ENCODE measurements at regions not wholly inside any gene's neighbourhood (a gene's known extent, or its start where the extent isn't known, plus 50 kb on each side); places are given as distances from the start of the nearest gene placed in this dataset.

DNA sequence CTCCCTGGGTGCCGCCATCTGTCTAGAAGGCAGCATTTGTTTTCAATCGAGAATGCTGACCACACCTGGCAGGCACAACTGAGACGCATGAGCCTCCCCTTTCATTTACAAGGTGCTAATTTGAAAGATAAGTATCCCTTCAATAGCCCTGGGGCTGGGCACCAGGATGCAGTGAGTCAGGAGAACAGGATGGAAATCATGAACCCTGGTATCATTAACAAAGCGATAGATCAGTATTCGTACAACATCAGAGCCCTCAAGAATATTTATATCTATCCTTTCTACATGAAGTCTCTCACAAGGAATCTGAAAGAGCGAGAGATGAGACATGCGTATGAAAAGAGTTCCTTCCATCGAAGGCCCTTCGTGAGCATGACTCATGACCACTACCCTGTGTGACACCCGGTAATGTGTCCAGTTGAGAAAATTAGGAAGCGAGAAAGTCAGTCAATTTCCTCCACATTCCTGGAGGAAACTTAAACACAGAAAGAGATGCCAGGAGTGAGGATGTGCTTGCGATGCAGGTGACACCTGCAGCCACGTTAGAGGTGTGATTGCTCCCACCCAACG lies 123.1 kb upstream of the PITRM1 start:
- Histone ChIP-seq H3K36me3 (ENCODE audit: low read depth, low read length) (no peaks in the 10 kb centered on the region), H3K27ac (ENCODE audit: low read length) (no peak overlapping the region), H3K79me2 (ENCODE audit: low read length) (no peaks in the 10 kb centered on the region), H3K9me2 (replicated peaks; ENCODE audit: low read length) (no peaks in the 10 kb centered on the region), H3K4me3 (ENCODE audit: low read length) (no peak overlapping the region), H3K4me1 (ENCODE audit: insufficient read depth, low read length) (peaks cover 13% of the 10 kb centered on the region), H2AFZ (ENCODE audit: low read length) (no peak overlapping the region), H4K20me1 (ENCODE audit: low read length) (no peaks in the 10 kb centered on the region), H3F3A (ENCODE audit: low read length, unreplicated experiment) (no peaks in the 10 kb centered on the region), H3K9ac (ENCODE audit: low read length) (no peak overlapping the region), H3K4me2 (ENCODE audit: low read length) (peak overlapping the region; percentile 52), H3K27me3 (ENCODE audit: low read length) (no peaks in the 10 kb centered on the region), H3K9me3 (ENCODE audit: low read length) (no peaks in the 10 kb centered on the region)
- BruUV-seq (replicated peaks): no TSS peak
- ATAC-seq (no peak; the same call in 1 of the 2 replicates), DNase-seq (peak; percentile 5)
- ChIA-PET CTCF (no interaction called here), POLR2A (ENCODE audit: unreplicated experiment) (no interaction called here)
- TF ChIP-seq, protein P1, sequence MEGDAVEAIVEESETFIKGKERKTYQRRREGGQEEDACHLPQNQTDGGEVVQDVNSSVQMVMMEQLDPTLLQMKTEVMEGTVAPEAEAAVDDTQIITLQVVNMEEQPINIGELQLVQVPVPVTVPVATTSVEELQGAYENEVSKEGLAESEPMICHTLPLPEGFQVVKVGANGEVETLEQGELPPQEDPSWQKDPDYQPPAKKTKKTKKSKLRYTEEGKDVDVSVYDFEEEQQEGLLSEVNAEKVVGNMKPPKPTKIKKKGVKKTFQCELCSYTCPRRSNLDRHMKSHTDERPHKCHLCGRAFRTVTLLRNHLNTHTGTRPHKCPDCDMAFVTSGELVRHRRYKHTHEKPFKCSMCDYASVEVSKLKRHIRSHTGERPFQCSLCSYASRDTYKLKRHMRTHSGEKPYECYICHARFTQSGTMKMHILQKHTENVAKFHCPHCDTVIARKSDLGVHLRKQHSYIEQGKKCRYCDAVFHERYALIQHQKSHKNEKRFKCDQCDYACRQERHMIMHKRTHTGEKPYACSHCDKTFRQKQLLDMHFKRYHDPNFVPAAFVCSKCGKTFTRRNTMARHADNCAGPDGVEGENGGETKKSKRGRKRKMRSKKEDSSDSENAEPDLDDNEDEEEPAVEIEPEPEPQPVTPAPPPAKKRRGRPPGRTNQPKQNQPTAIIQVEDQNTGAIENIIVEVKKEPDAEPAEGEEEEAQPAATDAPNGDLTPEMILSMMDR (conservative IDR thresholded peaks at IDR 0.05; ENCODE audit: low read depth, low read length): no peak
- no peak for TF ChIP-seq EZH2phosphoT487 (IDR thresholded peaks at IDR 0.05; ENCODE audit: borderline replicate concordance, low read length)
- TF ChIP-seq EZH2 (IDR thresholded peaks at IDR 0.05; ENCODE audit: low read length, unreplicated experiment): no peak
- intact Hi-C loops (cut with micrococcal nuclease): loop anchor here (5.0 kb wide), 1 partner anchor 172 kb away; no protein-coding TSS in a partner anchor

DNA sequence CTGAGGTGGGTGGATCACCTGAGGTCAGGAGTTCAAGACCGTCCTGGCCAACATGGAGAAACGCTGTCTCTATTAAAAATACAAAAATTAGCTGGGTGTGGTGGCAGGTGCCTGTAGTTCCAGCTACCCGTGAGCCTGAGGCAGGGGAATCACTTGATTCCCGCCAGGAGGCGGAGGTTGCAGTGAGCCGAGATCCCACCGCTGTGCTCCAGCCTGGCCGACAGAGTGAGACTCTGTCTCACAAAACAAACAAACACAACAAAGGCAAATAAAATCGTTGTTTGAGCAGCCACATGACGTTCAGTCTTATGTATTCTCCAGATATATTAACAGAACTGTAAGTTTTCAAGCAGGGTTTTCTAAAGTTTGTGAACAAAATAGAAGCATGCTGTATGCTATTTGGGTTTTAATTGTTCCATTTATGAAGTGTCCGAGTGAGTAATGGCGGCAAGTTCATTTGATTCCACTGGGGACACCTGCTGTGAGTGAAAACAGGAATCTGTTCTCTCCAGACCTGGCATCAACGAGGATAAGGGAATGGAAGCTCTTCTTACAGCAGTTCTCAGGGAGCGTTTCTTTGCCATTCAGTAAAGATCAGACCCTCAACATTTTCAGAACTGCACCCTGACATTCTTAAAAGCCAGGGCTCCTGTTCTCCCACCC lies 122.5 kb upstream of the PITRM1 start:
- H3K27ac ChIP-seq (ENCODE audit: low read length): no peak overlapping the region
- peak overlapping the region; percentile 52 for H3K4me2 ChIP-seq (ENCODE audit: low read length)
- DNase-seq (peak; percentile 51), ATAC-seq (peak; percentile 93)
- H3K4me3 ChIP-seq (ENCODE audit: low read length): no peak overlapping the region
- no peaks in the 10 kb centered on the region for H4K20me1 ChIP-seq (ENCODE audit: low read length)
- H3K36me3 ChIP-seq (ENCODE audit: low read depth, low read length): no peaks in the 10 kb centered on the region
- no peaks in the 10 kb centered on the region for H3K79me2 ChIP-seq (ENCODE audit: low read length)
- intact Hi-C loops (cut with micrococcal nuclease): loop anchor here (5.0 kb wide), 1 partner anchor 172 kb away; no protein-coding TSS in a partner anchor
- no peaks in the 10 kb centered on the region for H3K9me3 ChIP-seq (ENCODE audit: low read length)
- peaks cover 13% of the 10 kb centered on the region for H3K4me1 ChIP-seq (ENCODE audit: insufficient read depth, low read length)
- no peaks in the 10 kb centered on the region for H3F3A ChIP-seq (ENCODE audit: low read length, unreplicated experiment)
- POLR2A ChIA-PET (ENCODE audit: unreplicated experiment): no interaction called here
- peak overlapping the region; percentile 39 for H2AFZ ChIP-seq (ENCODE audit: low read length)
- TF ChIP-seq, protein P1 (conservative IDR thresholded peaks at IDR 0.05; ENCODE audit: low read depth, low read length): peak; percentile 45; the same call in 1 of the 2 replicates
- TF ChIP-seq EZH2phosphoT487 (IDR thresholded peaks at IDR 0.05; ENCODE audit: borderline replicate concordance, low read length): no peak
- no peak for TF ChIP-seq EZH2 (IDR thresholded peaks at IDR 0.05; ENCODE audit: low read length, unreplicated experiment)
- BruUV-seq (replicated peaks): no TSS peak
- no peaks in the 10 kb centered on the region for H3K27me3 ChIP-seq (ENCODE audit: low read length)
- CTCF ChIA-PET: interaction anchor here (0.7 kb wide), 1 partner anchor 157 kb away, joined by 3 read pairs; no protein-coding TSS in a partner anchor
- H3K9me2 ChIP-seq (replicated peaks; ENCODE audit: low read length): no peaks in the 10 kb centered on the region
- no peak overlapping the region for H3K9ac ChIP-seq (ENCODE audit: low read length)

Data from PC-3 (cell line).